Colonic mucosa (tissue), 4 donors: ENCODE measurements at regions not wholly inside any gene's neighbourhood (a gene's known extent, or its start where the extent isn't known, plus 50 kb on each side); places are given as distances from the start of the nearest gene placed in this dataset.
"Not testable (repeated sequence)": the region's sequence is repeated elsewhere in the genome, so short reads cannot be mapped to it uniquely, and the experiment has no call there.

Experiments used
- DNase-seq: peaks from one replicate; pipeline ENCODE4 v3.0.0-alpha.2; 2020
- H3K27ac ChIP-seq: fragments of 200-600 bp; one replicate; pipeline ENCODE4 v1.8.0; 2021
- H3K27me3 ChIP-seq: fragments of 200-600 bp; one replicate; pipeline ENCODE4 v1.8.0; 2021
- H3K36me3 ChIP-seq: fragments of 200-600 bp; one replicate; pipeline ENCODE4 v1.8.0; 2021
- H3K4me1 ChIP-seq: fragments of 200-600 bp; one replicate; pipeline ENCODE4 v1.8.0; 2021; ENCODE audit warnings: mild to moderate bottlenecking
- H3K4me3 ChIP-seq: fragments of 200-600 bp; one replicate; pipeline ENCODE4 v1.8.0; 2021
- H3K9ac ChIP-seq, 2 donors: one replicate each; pipeline ENCODE4 v1.7.0; 2013; ENCODE audit warnings: control low read depth in 2 of 2, low read depth in 2 of 2, low read length in 2 of 2
- H3K9me3 ChIP-seq: fragments of 200-600 bp; one replicate; pipeline ENCODE4 v1.8.0; 2021
- CTCF ChIP-seq: fragments of 200-600 bp; IDR thresholded peaks from one replicate; pipeline ENCODE4 v1.8.0; 2022; ENCODE audit warnings: antibody characterized with exemption, mild to moderate bottlenecking
- intact Hi-C: fragments of 100-400 bp; cut with DNase I; formaldehyde crosslinking; loops from one replicate; pipeline ENCODE4 v1.14.1; 2022
- donor health status: healthy.
- donor health status: DM: no; HTN: no; CAD: no.
- donor health status: DM: no; HTN: no; CAD: no.

GRCh38 chr7:64429232-64429631 lies 115.5 kb downstream of the ZNF736 start:
- no peak overlapping the region for H3K9ac ChIP-seq
- H3K27ac ChIP-seq, result no peak overlapping the region
- no peaks in the 10 kb centered on the region for H3K4me1 ChIP-seq
- intact Hi-C loops, result no loop called here
- no peak for TF ChIP-seq CTCF
- H3K9me3 ChIP-seq, result no peaks in the 10 kb centered on the region
- no peak for DNase-seq
- H3K4me3 ChIP-seq, result no peak overlapping the region
- H3K36me3 ChIP-seq, result no peaks in the 10 kb centered on the region
- H3K27me3 ChIP-seq, result no peaks in the 10 kb centered on the region

- H3K9ac ChIP-seq, H3K9me3 ChIP-seq, DNase-seq, H3K36me3 ChIP-seq, H3K4me3 ChIP-seq, H3K27ac ChIP-seq, intact Hi-C loops, H3K4me1 ChIP-seq, H3K27me3 ChIP-seq: not testable (repeated sequence)
Observed at GRCh38 chr7:64425436-64425835, 111.7 kb downstream of the ZNF736 start.

- H3K9me3 ChIP-seq, result no peaks in the 10 kb centered on the region
- no peaks in the 10 kb centered on the region for H3K27me3 ChIP-seq
- intact Hi-C loops, result no loop called here
- H3K27ac ChIP-seq, result no peak overlapping the region
- no peaks in the 10 kb centered on the region for H3K36me3 ChIP-seq
- no peaks in the 10 kb centered on the region for H3K4me1 ChIP-seq
- no peak overlapping the region for H3K9ac ChIP-seq
- no peak for DNase-seq
- no peak overlapping the region for H3K4me3 ChIP-seq
- TF ChIP-seq CTCF, result no peak
Observed at GRCh38 chr7:64407148-64407547, 93.4 kb downstream of the ZNF736 start.
